DMS53 treated with DMSO at 0.1 percent for 48 hours (cell line): ENCODE measurements at regions not wholly inside any gene's neighbourhood (a gene's known extent, or its start where the extent isn't known, plus 50 kb on each side); places are given as distances from the start of the nearest gene placed in this dataset.

ENCODE experiments used
- DNase-seq: peaks from one replicate; lab custom pipeline; 2025; ENCODE audit not compliant: unreplicated experiment; lab: John Stamatoyannopoulos, UW

DNA sequence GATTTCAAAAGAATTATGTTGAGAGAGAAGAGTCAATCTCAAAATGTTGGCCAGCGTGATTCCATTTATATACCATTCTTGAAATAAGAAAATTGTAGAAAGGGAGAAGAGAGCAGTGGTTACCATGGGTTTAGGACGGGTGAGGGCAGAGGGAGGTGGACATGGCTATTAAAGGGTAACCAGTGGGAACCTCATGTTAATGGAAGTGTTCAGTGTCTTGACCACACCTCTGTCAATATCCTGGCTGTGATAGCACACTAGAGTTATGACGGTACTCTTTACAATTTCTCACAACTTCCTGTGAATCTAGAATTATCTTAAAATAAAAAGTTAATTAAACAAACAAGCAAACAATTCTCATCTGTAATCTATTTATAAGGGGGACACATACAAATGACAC lies 821.2 kb downstream of the VRK1 start:
- DNase-seq: no peak

DNA sequence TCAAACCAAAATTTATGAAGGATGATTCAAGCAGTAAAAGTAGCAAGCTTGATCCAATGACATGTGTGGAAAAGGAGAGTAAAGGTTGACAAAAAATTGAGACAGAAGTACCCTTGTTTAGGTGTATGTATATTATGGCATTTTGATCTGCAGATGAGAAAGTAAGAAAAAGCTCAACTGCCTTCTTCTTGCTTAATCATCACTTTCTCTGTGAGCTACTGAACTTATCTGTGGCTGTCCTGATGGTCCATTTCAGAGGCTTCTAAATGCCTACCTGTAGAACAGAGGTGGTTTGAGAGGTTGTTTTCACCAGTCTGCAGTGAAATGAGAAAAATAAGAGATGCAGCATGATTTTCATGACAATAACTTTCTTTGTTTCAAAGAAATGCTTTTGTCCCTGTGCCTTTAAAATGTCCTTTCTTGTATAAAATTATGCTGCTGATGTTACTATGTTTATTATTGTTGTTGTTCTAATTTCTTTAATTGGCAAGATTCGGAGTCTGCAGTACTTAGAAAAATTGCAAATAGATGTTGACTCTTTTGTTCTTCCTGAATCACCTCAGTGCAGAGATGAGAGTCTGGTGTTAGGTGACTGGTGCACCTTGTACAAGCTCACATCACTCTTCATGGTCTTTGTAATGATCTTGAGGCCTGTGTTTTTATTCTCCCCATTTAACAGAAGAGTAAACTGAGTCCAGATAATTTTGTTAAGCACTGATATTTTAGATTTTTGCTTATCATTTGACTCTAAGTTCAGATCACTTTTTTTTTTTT lies 821.9 kb downstream of the VRK1 start:
- no peak for DNase-seq

DNA sequence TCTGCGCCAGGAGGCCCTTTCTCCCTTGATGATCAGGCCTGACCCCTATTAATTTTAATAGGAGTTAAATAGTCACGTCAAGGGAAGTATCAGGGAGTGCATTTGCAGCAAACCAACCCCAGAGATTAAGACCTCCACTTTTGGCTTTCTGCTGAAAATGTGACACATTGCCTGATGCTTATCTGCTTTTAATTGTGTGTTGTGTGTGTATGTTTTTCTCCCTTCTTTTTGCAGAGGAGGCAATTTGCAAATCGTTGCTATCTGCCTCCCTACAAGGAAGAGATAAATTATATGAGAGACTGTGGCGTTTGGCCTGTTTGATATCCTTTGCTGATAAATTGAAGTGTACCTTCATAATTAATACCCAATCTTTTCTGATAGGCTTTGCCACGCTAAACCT lies 822.9 kb downstream of the VRK1 start:
- no peak for DNase-seq

DNA sequence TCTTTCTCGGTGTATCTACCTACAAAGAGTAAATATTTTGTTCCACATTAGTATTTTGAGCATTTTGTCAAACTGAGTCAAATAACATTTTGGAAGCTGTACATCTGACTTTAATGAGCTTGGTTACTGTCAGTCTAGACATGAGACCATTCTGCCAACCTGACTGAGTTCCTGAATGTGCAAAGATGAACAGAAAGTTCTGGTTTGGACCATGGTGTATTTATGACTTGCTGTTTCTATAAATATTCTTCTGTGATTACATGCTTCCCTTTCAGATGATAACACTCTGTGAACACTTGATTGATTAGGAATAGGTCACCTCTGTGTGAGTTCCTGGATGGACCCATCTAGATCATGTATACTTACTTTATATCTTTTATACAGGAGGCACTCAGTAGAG lies 827.8 kb downstream of the VRK1 start:
- DNase-seq: no peak

DNA sequence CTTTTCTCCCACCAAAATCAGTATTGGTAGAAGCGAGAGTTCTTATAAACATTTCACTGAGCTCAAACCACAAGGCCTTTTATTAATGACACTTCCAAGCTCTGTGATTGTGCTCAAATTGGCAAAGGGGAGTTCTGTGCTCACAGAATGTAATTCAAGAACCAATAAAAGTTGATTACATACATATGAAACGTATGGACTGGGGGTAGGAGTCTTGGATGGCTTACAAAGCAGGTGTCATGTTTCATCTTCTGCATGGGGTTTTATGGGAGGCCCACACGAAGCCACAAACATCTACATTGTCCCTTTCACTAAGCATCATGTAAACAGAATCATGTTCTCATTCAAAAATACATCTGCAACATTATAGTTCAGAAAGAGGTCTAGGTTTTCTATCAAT lies 828.3 kb downstream of the VRK1 start:
- no peak for DNase-seq

DNA sequence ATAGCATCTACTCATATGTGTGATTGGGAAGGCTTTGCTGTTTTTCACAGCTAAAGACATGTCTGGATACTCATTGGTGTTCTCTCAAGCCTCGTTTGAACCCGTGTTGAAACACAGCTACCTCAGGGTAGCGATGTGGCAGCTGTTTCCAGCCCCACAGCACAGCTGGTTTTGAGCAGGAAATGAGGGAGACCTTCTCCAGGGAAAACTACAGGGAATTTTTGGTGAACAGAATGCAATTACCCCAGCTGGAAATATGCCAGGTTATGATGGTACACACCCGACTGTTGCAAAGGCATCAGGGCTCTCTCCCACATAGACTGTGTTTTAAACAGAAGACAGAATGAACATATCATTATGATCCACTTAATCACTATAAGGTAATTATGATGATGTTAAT lies 828.9 kb downstream of the VRK1 start:
- DNase-seq: no peak

DNA sequence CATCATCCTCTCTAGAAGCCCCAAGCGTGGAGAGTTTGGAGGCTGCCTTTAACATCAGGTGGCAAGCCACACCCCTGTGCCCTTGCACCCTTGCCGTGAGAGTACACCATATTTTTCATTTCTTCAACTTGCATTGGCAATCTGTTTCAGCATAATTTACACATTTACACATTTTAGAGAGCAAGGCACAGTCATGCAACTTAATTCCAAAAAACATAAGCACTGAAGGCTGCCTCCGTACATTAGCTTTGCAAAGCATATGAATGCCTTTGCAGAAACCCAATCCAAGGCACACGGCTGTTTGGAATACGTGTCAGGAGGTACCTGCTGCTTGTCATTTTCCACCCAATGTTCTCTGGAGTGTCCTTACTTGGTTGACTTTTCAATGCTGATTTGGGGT lies 833.1 kb downstream of the VRK1 start:
- no peak for DNase-seq

DNA sequence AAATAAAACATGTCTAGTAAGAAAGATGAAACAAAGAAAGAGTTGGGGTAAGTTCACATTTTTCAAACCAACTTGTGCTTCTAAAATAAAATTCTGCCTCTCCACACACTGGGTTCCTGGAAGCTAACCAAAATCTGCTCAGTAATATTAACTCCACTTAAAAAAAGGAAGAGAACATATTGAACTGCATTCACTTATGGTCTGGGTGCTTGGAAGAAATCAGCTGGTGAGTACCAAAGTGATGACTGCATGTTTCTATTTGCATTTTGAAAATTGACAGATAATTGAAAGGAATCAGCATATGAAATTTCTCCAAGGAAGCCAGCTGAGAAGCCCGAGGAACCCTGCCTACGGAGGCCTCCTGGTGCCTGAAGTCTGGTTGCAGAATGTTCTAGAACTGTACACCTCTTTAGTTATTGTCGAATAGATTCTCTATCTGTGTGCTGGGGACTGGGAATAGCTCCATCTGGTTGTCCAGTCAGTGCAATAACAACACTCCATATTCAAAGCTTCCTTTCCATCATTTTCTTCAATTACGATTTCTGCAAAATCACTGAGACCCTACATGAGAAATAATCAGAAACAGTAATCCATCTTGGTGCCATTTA lies 836.1 kb downstream of the VRK1 start:
- no peak for DNase-seq

DNA sequence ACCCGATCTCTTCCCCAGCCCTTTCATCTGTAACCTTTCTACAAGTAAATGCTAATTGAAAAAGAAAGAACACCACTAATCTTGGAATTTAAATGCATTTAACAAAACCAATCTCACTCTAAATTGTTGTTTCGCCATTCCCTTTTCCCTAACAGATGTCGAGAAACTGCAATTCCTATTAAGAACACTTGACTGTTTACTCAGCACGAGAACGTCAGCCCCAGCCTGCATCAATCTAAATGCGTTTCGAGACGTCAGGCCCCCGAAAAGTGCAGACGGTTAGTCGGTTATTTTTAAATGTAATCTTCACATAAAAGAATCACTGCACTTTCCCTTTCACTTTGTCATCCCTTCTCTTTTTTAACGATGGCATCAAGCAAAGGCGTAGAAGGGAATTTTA lies 837.6 kb downstream of the VRK1 start:
- DNase-seq: no peak

DNA sequence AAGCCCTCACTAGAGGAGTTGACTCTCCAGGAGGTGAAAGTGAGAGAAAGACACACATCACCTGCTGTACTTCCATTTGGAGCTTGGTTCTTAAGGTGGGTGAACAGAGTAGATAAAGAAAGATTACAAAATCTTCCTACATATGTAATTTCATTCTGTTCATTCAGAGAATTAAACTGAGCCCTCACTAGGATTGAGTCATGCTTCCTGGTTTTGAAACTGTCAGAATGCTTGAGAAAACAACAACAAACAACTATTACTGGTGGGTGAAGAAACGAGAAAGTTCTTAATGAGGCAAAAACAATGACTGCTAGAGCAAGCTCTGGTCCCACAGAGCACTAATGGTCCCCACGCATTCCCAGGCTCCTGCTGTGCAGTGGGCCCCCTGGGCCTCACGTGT lies 841.7 kb downstream of the VRK1 start:
- DNase-seq: no peak

DNA sequence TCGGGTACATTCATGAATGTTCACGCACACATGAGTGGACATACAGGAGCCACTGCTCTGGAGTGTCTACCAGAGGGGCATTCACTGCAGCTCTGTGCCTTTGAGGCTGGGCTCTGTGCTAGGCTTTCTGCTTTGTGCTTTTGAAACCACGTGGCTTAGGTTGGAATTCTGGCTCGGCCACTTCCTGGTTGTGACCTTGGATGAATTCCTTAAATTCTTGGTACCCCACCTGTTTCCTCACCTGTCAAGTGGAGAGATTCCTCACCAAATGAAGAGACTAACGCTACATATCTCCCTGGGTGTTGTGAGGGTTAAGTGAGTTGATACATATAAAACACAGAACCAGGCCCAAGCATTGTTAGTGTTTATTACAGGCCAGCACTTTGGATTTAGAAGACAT lies 842.8 kb downstream of the VRK1 start:
- no peak for DNase-seq

DNA sequence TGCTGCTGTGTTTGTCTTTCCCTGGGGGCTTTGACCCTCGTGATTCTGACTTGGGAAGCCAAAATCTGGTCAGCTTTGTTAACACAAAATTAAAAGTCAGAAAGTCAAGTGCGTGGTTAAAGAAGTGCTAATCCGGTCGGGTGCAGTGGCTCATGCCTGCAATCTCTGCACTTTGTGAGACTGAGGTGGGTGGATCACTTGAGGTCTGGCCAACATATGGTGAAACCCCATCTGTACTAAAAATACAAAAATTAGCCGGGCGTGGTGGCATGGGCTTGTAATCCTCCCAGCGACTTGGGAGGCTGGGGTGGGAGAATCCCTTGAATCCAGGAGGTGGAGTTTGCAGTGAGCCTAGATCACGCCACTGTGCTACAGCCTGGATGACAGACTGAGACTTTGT lies 844.6 kb downstream of the VRK1 start:
- no peak for DNase-seq

DNA sequence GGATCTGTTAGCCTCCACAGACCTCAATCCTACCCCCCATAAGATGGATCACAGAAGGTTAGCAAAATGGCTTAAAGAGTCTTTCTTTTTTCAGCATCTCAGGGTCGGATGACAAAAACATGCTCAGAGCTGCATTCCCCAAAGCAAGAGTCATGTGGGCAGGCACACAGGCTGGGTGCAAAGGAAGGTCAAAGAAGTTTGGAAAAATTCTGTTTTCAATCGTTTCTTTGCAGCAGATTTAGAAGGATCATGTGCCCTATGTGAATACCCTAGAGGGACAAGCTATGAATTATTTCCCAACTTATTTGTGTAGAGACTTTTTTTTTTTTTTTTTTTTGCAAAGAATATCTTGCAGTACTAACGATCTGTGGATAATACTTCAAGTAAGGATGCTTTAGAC lies 845.4 kb downstream of the VRK1 start:
- DNase-seq: no peak

DNA sequence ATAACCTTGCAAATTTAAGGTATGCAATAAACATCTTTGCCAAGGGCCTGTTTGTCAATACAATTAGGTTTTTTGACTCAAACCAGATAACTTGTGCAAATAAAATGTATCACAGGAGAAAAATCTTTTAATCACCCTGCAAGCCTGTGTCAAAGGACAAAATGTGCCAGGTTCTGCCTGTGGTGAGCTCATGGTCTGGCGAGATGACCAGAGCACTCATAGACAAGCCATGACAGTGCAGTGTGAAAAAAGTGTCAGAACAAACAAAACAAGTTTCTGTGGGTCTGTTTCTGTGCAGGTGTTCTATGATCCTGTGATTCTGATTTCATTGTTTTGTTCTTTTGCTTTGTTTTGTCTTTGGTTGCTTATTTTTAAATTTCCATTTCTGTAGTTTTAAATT lies 847.2 kb downstream of the VRK1 start:
- DNase-seq: no peak

DNA sequence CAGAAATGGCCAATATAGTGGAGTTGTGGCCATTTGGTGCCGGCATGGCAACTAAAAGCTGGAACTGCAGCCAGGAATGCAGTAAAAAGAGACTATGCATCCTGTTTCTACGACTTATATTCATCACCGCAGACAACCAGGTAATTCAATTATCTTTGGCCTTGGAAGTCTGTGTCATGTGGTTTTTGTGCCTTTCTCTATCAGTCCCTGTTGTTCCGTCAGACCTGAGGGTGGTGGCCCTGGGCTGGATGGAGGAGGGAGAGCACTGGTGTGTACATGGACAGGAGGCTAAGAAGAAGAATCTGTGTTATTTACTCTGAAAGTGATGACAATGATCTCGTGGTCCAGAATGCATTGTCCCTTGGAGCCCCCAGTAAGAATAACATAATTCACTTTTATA lies 852.6 kb downstream of the VRK1 start:
- no peak for DNase-seq

DNA sequence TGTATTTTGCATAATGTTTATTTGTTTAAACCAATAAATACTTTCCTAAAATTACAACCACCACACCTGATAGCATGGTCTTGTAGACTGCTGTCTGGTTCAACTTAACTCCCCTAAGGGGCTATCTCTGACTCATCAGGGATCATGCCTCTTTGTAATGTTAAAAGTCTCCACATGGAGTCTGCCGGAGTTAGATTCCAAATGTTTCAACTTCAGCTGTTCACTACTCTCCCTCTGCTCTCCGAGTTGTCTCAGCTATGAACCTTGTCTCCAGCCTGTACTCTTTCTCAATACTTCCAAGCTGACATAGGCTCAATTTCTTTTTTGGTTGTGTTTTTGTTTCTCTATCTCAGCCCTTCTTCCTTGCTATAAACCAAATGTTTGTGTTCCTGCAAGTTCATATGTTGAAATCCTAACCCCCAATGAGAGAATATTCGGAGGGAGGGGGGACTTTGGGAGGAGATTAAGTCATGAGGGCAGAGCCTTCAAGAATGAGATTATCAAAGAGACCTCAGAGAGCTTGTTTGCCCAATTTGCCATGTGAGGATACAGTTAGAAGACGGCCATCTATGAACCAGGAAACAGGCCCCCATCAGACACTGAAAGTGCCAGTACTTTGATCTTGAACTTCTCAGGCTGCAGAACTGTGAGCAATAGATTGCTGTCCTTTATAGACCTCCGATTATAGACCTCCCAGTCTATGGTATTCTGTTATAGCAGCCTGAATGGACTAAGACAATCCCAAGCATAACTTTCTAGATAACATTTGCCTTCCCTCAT lies 858.2 kb downstream of the VRK1 start:
- no peak for DNase-seq

DNA sequence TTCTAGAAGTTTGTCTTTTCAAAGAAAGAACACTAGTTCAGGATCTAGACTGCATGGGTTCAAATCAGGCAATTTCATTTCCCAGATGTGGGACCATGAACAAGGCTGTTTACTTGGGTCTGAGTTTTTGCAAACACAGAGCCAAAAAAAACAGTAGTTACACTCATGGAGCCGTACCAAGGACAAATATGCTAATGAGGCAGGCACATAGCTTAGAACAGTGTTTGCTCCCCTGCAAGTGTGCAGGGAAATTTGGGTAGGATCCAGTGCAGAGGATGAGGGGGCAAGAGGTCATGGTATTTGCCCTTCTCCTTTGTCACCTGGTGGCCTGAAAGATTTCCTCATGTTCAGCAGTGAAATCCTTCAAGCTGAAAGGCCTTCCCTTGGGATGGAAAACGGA lies 860.4 kb downstream of the VRK1 start:
- no peak for DNase-seq

DNA sequence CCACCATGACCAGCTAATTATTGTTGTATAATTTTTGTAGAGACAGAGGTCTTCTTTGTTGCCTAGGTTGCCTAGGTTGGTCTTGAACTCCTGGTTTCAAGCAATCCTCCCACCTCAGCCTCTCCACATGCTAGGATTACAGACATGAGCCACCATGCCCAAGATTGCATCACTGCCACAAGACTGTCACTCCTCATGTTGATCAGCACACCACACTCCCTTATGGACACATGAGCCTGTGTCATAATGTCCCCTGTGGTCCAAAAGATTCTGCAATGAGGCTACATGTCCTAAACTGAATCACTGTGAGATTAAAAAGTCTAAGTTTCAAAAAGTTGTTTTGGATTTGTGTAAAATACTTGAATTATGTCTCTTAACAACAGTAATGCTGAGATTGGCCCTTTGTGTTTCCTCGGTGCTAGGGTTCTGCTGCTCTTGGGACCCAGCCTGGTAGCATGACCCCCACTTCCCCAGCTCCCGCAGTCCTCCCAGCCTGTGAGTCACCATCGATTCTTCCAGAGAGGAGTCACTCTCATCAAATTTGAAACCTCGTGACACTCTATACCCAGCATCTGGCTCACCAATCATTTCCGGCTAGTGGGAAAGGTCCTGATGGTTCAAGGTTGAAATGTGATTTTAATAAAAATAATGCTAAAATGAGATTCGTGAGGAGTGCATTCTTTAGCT lies 890.9 kb downstream of the VRK1 start:
- DNase-seq: no peak

DNA sequence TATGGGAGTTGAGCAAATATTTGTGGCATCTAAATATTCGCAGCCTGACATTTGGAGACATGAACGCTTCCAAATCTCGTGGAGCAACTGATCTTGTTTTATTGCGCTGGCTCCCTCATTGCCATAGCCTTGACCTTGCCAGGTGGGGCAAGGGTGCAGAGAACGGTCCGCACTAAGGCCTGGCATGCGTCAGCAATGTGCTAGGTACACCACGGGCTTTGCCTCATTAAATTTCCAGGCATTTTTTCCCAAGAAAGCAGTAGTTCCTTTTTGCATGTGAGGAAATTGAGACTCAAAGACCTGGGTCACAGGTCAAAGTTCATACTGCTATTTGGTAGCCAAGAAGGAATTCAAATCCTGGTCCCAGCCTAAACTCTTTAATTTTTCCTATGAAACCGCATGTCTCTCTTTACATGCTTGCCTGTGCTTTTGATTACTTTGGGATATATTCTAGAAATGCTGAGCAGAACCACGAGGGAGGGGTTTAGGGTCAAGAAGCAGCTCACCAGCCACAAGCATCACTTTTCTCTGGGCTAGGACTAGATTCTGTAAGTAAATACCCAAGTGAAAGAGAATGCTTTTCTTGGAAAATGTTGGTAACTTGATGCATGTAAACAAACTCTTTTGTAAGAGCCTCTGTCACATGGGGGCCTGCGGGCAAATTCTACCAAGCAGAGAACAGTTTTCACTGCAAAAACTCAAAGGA lies 891.6 kb downstream of the VRK1 start:
- no peak for DNase-seq

DNA sequence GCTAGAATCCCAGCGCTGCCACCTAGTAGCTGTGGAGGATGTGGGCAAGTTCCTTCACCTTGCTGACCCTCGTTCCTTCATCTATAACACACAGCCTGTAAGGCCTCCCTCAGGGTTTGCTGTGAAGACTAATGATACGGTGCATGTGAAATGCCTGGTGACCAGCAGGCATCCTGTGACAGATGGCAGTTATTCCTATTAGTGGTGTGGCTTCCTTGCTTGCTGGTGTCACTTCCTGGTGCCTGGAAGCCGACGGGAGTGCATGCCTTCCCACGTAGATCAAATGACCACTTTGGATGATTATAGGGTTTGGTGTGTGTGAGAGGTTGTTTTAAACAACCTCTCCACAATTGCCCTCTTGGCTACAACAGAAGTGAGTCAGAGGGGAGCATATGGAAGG lies 894.9 kb downstream of the VRK1 start:
- DNase-seq: no peak

DNA sequence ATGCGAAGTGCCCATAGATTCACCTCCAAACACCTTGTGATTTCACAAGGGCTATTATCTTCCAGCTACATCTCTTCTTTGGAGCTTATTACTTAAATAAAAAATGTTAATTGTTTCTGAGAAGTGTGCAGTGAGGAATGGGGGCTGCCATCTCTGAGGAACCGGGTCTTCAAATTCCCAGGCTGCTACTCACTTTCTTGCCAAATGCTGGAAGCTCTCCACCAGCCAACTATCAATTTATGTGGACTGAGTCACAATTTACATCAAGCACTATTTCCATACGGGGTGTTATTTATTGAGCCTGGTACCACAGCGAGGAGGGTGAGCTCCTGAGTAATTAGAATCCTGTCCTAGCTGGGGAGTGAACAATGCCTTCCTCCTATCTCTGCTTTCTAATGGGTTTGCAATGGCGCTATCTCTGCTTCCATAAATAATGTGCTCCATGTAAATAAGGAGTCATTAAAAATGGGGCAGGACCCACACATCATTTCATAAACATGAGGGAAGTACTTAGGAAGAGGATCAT lies 898.3 kb downstream of the VRK1 start:
- no peak for DNase-seq
